GM12878 (cell line): ENCODE measurements at regions not wholly inside any gene's neighbourhood (a gene's known extent, or its start where the extent isn't known, plus 50 kb on each side); places are given as distances from the start of the nearest gene placed in this dataset.

Experiments
- EED ChIP-seq: sonication (generic); IDR thresholded peaks from 2 replicates; pipeline ENCODE4 v1.6.1; 2016; ENCODE audit warnings: antibody characterized with exemption, low read depth
- GABPA ChIP-seq: IDR thresholded peaks from 2 replicates; pipeline ENCODE4 v1.6.1; 2014; ENCODE audit warnings: antibody characterized with exemption, low read depth, mild to moderate bottlenecking, inconsistent platforms
- HDAC2 ChIP-seq: fragments of 200-600 bp; sonication (generic); IDR thresholded peaks from 2 replicates; pipeline ENCODE4 v1.6.1; 2017
- MXI1 ChIP-seq: fragments of 150-350 bp; IDR thresholded peaks from 2 replicates; pipeline ENCODE4 v1.6.1; 2011; ENCODE audit warnings: low read depth, mild to moderate bottlenecking, inconsistent platforms, low read length, improper control_type of control experiment
- SIN3A ChIP-seq: IDR thresholded peaks from 2 replicates; pipeline ENCODE4 v1.6.1; 2012; ENCODE audit warnings: low read depth, low read length, improper control_type of control experiment
- TAF1 ChIP-seq: IDR thresholded peaks from 2 replicates; pipeline ENCODE4 v1.6.1; 2011; ENCODE audit warnings: mild to moderate bottlenecking, low read depth, low read length, borderline replicate concordance
- ZNF384 ChIP-seq: IDR thresholded peaks from 2 replicates; pipeline ENCODE4 v1.6.1; 2012; ENCODE audit warnings: low read depth, mild to moderate bottlenecking, low read length, improper control_type of control experiment, borderline replicate concordance
- ZSCAN29 ChIP-seq: fragments of 450-650 bp; IDR thresholded peaks from 2 replicates; pipeline ENCODE4 v1.6.1; 2017; ENCODE audit warnings: mild to moderate bottlenecking, moderate library complexity
- TF ChIP-seq, protein P1 (sequence below), 3 experiments: IDR thresholded peaks in 2 of 3; conservative IDR thresholded peaks in 1 of 3; 2 replicates each; pipeline ENCODE4 v1.5.1; 2011; ENCODE audit warnings: low read depth in 3 of 3, low read length in 3 of 3, mild to moderate bottlenecking in 3 of 3, control low read depth in 2 of 3, moderate library complexity in 2 of 3, inconsistent platforms in 1 of 3, mixed read lengths in 1 of 3; ENCODE audit not compliant: control insufficient read depth in 2 of 3, insufficient read depth in 1 of 3; ENCODE audit errors: extremely low read depth in 1 of 3
- TF ChIP-seq, protein P2 (sequence below): IDR thresholded peaks from 2 replicates; pipeline ENCODE4 v1.6.1; 2012; ENCODE audit warnings: low read depth, low read length, improper control_type of control experiment
- TF ChIP-seq, protein P3 (sequence below): IDR thresholded peaks from 2 replicates; pipeline ENCODE4 v1.6.1; 2012; ENCODE audit warnings: mild to moderate bottlenecking, low read depth, low read length

DNA sequence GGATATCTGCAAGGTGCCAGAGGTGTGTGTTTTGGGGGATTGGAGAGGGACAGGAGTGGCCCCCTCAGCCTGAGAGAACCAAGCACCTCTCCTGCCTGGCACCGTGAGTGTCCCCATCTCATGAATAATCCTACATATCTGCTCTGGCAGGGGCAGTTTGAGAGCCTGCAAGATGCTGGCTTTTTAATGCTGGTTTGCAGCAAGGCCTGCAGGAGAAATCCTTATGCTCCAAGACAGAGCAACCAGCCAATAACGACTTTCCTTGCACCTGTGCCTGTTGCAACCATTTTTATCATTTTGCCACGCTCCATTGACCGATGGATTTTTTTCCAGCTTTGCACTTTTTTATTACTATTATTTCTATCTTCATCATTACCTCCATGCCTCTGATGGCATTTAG is 259.4 kb upstream of the SKOR2 start:
- TF ChIP-seq, protein P1, sequence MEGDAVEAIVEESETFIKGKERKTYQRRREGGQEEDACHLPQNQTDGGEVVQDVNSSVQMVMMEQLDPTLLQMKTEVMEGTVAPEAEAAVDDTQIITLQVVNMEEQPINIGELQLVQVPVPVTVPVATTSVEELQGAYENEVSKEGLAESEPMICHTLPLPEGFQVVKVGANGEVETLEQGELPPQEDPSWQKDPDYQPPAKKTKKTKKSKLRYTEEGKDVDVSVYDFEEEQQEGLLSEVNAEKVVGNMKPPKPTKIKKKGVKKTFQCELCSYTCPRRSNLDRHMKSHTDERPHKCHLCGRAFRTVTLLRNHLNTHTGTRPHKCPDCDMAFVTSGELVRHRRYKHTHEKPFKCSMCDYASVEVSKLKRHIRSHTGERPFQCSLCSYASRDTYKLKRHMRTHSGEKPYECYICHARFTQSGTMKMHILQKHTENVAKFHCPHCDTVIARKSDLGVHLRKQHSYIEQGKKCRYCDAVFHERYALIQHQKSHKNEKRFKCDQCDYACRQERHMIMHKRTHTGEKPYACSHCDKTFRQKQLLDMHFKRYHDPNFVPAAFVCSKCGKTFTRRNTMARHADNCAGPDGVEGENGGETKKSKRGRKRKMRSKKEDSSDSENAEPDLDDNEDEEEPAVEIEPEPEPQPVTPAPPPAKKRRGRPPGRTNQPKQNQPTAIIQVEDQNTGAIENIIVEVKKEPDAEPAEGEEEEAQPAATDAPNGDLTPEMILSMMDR (IDR thresholded peaks at IDR 0.05 in 2 of 3, conservative IDR thresholded peaks at IDR 0.05 in 1 of 3; ENCODE audit: control insufficient read depth in 2 of 3, extremely low read depth in 1 of 3, insufficient read depth in 1 of 3, low read depth in 3 of 3, low read length in 3 of 3) = no peak
- no peak for TF ChIP-seq ZNF384
- no peak for TF ChIP-seq TAF1
- no peak for TF ChIP-seq SIN3A
- TF ChIP-seq GABPA = no peak
- no peak for TF ChIP-seq ZSCAN29
- TF ChIP-seq EED = no peak
- no peak for TF ChIP-seq HDAC2
- no peak for TF ChIP-seq MXI1
- TF ChIP-seq, protein P2, sequence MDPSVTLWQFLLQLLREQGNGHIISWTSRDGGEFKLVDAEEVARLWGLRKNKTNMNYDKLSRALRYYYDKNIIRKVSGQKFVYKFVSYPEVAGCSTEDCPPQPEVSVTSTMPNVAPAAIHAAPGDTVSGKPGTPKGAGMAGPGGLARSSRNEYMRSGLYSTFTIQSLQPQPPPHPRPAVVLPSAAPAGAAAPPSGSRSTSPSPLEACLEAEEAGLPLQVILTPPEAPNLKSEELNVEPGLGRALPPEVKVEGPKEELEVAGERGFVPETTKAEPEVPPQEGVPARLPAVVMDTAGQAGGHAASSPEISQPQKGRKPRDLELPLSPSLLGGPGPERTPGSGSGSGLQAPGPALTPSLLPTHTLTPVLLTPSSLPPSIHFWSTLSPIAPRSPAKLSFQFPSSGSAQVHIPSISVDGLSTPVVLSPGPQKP = no peak
- TF ChIP-seq, protein P3, sequence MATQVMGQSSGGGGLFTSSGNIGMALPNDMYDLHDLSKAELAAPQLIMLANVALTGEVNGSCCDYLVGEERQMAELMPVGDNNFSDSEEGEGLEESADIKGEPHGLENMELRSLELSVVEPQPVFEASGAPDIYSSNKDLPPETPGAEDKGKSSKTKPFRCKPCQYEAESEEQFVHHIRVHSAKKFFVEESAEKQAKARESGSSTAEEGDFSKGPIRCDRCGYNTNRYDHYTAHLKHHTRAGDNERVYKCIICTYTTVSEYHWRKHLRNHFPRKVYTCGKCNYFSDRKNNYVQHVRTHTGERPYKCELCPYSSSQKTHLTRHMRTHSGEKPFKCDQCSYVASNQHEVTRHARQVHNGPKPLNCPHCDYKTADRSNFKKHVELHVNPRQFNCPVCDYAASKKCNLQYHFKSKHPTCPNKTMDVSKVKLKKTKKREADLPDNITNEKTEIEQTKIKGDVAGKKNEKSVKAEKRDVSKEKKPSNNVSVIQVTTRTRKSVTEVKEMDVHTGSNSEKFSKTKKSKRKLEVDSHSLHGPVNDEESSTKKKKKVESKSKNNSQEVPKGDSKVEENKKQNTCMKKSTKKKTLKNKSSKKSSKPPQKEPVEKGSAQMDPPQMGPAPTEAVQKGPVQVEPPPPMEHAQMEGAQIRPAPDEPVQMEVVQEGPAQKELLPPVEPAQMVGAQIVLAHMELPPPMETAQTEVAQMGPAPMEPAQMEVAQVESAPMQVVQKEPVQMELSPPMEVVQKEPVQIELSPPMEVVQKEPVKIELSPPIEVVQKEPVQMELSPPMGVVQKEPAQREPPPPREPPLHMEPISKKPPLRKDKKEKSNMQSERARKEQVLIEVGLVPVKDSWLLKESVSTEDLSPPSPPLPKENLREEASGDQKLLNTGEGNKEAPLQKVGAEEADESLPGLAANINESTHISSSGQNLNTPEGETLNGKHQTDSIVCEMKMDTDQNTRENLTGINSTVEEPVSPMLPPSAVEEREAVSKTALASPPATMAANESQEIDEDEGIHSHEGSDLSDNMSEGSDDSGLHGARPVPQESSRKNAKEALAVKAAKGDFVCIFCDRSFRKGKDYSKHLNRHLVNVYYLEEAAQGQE = no peak
